ENCODE measurements at regions not wholly inside any gene's neighbourhood (a gene's known extent, or its start where the extent isn't known, plus 50 kb on each side); places are given as distances from the start of the nearest gene placed in this dataset.
A peak's percentile ranks its signal among the peaks of the same experiment; 100 is the strongest.

DNA sequence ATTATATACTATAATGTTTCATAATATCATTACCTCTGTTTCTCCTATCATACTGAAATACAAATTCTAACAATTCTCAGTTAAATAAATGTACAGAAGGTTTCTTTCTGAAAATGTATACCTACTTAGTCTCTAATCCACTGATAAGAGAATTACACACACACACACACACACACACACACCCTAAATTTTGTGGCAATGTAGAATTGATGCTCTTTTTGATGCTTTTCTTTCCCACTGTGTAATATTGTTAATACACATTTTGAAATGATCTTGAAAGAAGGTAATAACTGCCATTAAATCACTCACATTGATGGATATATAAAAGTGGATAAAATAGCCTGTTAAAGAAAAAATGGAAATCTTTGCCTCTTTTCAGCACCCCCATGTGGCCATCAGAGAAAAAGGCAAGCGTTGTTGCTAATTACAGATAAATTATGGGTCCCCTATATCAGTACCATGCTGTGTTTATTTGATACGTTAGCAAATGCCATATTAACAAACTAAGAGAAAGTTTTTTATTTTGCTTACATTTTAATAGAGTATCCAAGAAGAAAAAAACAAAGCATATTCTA is 76.6 kb upstream of the VGLL2 start:
- TF ChIP-seq, protein P1, sequence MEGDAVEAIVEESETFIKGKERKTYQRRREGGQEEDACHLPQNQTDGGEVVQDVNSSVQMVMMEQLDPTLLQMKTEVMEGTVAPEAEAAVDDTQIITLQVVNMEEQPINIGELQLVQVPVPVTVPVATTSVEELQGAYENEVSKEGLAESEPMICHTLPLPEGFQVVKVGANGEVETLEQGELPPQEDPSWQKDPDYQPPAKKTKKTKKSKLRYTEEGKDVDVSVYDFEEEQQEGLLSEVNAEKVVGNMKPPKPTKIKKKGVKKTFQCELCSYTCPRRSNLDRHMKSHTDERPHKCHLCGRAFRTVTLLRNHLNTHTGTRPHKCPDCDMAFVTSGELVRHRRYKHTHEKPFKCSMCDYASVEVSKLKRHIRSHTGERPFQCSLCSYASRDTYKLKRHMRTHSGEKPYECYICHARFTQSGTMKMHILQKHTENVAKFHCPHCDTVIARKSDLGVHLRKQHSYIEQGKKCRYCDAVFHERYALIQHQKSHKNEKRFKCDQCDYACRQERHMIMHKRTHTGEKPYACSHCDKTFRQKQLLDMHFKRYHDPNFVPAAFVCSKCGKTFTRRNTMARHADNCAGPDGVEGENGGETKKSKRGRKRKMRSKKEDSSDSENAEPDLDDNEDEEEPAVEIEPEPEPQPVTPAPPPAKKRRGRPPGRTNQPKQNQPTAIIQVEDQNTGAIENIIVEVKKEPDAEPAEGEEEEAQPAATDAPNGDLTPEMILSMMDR (conservative IDR thresholded peaks at IDR 0.05), result peak; percentile 79
- TF ChIP-seq EZH2 (IDR thresholded peaks at IDR 0.05; ENCODE audit: low read depth), result no peak
